ENCODE measurements at regions not wholly inside any gene's neighbourhood (a gene's known extent, or its start where the extent isn't known, plus 50 kb on each side); places are given as distances from the start of the nearest gene placed in this dataset.

DNA sequence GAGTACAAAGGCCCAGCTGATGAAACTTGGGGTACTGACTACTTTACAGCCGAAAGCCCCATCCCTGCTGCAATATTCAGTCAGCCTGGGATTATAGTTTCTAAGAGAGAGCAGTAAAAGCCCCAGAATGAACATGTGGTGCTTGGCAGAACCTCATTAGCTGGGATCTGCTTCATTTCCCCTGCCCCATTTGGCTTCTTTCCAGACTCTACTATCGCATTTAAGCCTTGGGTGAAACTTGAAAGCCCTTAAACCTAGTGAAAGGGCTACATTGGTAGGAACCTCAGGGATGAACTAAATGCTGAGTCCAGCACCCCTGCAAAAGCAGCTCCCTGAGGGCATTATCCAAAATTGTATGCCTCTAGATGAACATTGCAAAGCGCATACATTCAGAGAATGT, 631.1 kb downstream of the ACTL7B start:
- H3K4me1 ChIP-seq = no peaks in the 10 kb centered on the region
- no peaks in the 10 kb centered on the region for H3K27me3 ChIP-seq
- peaks cover 0 to 13% (median 0%) of the 10 kb centered on the region in 4 donors for H3K9me3 ChIP-seq
- no peaks in the 10 kb centered on the region for H3K36me3 ChIP-seq
- no peak overlapping the region for H3K4me3 ChIP-seq
- WGBS = 71% methylated on average over 3 of the region's 3 CpGs
- no peak overlapping the region for H3K27ac ChIP-seq (replicated peaks in 1 of 4)
- peak; percentile 50 for DNase-seq (ENCODE audit: extremely low spot score)
- TF ChIP-seq EP300 (IDR thresholded peaks at IDR 0.05) = no peak
- intact Hi-C loops (cut with DNase I) = no loop called here

DNA sequence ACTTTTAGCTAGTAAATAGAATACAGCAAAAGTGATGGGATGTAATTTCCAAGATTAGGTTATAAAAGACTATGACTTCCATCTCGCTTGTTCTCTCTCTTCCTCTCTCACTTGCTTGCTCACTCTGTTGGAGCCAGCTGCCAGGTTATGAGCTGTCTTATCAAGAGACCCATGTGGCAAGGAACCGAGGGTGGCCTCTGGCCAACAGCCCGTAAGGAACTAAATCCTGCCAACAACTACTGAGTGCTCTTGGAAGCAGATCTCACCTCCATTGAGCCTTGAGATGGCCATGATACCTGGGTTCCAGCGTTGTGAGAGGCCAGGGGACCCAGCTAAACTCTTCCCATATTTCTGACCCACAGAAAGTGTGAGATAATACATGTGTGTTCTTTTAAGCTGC, 636.1 kb downstream of the ACTL7B start:
- no peaks in the 10 kb centered on the region for H3K9me3 ChIP-seq
- H3K27me3 ChIP-seq = no peaks in the 10 kb centered on the region
- no peak overlapping the region for H3K27ac ChIP-seq (replicated peaks in 1 of 4)
- WGBS = 84% methylated on average over 4 of the region's 4 CpGs
- H3K36me3 ChIP-seq = no peaks in the 10 kb centered on the region
- DNase-seq (ENCODE audit: extremely low spot score) = peak; percentile 77
- H3K4me3 ChIP-seq = no peak overlapping the region
- no peaks in the 10 kb centered on the region for H3K4me1 ChIP-seq
- TF ChIP-seq POLR2A (IDR thresholded peaks at IDR 0.05; ENCODE audit: low read depth) = no peak
- TF ChIP-seq POLR2AphosphoS5 (IDR thresholded peaks at IDR 0.05) = no peak
- TF ChIP-seq EP300 (IDR thresholded peaks at IDR 0.05) = no peak
- TF ChIP-seq, protein P1, sequence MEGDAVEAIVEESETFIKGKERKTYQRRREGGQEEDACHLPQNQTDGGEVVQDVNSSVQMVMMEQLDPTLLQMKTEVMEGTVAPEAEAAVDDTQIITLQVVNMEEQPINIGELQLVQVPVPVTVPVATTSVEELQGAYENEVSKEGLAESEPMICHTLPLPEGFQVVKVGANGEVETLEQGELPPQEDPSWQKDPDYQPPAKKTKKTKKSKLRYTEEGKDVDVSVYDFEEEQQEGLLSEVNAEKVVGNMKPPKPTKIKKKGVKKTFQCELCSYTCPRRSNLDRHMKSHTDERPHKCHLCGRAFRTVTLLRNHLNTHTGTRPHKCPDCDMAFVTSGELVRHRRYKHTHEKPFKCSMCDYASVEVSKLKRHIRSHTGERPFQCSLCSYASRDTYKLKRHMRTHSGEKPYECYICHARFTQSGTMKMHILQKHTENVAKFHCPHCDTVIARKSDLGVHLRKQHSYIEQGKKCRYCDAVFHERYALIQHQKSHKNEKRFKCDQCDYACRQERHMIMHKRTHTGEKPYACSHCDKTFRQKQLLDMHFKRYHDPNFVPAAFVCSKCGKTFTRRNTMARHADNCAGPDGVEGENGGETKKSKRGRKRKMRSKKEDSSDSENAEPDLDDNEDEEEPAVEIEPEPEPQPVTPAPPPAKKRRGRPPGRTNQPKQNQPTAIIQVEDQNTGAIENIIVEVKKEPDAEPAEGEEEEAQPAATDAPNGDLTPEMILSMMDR (IDR thresholded peaks at IDR 0.05) = no peak
- intact Hi-C loops (cut with DNase I) = no loop called here

DNA sequence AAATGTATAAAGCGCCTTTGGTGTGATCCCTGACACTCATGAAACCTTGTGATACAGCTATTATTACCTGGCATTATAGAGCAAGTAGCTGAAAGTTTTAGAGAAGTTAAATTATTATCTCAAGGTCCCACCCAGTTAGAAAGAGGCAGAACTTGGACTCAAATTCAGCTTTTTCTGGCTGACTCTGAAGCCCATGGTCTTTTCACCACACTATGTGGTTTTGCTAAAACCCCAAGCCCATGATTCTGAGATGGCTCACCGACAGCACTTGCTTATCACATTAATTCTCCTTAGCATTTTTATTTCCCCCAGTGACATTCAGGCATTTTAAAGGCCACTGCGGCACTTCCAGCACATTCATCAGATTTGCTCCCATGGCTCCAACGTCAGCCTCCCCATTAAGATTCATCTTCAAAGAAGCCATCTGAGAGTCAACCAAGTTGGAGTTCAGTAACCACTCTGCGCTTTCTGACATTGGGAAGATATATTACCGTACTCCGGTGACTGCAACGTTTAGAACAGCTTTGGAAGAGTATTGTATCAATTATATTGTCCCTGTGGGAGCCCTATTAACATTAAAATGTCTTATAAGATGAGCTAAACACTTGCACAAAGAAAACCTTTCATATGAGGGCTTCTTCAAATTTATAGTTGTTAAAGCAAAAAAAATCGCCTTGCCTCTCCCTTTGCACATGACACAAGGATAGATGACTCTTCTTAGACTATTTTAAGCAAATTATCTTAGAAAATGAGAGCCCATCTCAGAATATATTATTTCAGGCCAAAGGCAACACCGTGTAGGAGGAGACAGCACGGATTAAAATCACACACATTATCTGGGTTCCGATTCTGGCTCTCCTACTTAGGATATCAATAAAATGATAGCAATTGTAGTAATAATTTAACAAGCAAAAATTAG, 638.1 kb downstream of the ACTL7B start:
- H3K36me3 ChIP-seq = no peaks in the 10 kb centered on the region
- no peaks in the 10 kb centered on the region for H3K9me3 ChIP-seq
- H3K4me3 ChIP-seq = no peak overlapping the region
- H3K4me1 ChIP-seq = no peaks in the 10 kb centered on the region
- intact Hi-C loops (cut with DNase I) = no loop called here
- TF ChIP-seq POLR2A (IDR thresholded peaks at IDR 0.05; ENCODE audit: low read depth) (no peak), POLR2AphosphoS5 (IDR thresholded peaks at IDR 0.05) (no peak), EP300 (IDR thresholded peaks at IDR 0.05) (no peak)
- TF ChIP-seq, protein P1 (IDR thresholded peaks at IDR 0.05) = no peak
- WGBS = 77% methylated on average over 12 of the region's 12 CpGs
- H3K27ac ChIP-seq (replicated peaks in 1 of 4) = no peak overlapping the region
- H3K27me3 ChIP-seq = no peaks in the 10 kb centered on the region
- DNase-seq (ENCODE audit: extremely low spot score) = peak; percentile 64

DNA sequence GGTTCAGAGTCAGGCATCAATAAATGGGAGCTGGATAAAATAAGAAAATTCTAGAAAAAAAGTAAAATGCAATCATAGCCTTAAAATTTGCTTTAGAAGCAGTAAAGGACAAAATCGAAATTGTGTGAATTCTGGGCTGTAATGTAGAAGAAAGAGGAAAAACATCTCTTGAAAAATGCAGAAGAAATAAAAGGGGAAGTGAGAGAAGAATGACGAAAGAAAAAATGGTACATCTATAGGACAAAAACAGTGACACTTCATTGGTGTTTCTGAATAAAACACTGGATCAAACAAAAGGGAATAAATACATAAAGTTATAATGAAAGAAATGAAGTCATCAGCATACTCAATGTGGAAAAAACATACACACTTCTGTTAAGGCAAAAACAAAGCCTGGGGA, 642.3 kb downstream of the ACTL7B start:
- H3K27me3 ChIP-seq = no peaks in the 10 kb centered on the region
- H3K36me3 ChIP-seq = no peaks in the 10 kb centered on the region
- H3K27ac ChIP-seq (replicated peaks in 1 of 4) = no peak overlapping the region
- no peaks in the 10 kb centered on the region for H3K9me3 ChIP-seq
- WGBS = 67% methylated on average over 2 of the region's 2 CpGs
- H3K4me1 ChIP-seq = no peaks in the 10 kb centered on the region
- intact Hi-C loops (cut with DNase I) = no loop called here
- TF ChIP-seq POLR2AphosphoS5 (IDR thresholded peaks at IDR 0.05) = no peak
- no peak for TF ChIP-seq POLR2A (IDR thresholded peaks at IDR 0.05; ENCODE audit: low read depth)
- TF ChIP-seq, protein P1 (IDR thresholded peaks at IDR 0.05) = no peak
- no peak for TF ChIP-seq EP300 (IDR thresholded peaks at IDR 0.05)
- no peak overlapping the region for H3K4me3 ChIP-seq
- no peak for DNase-seq (ENCODE audit: extremely low spot score)

DNA sequence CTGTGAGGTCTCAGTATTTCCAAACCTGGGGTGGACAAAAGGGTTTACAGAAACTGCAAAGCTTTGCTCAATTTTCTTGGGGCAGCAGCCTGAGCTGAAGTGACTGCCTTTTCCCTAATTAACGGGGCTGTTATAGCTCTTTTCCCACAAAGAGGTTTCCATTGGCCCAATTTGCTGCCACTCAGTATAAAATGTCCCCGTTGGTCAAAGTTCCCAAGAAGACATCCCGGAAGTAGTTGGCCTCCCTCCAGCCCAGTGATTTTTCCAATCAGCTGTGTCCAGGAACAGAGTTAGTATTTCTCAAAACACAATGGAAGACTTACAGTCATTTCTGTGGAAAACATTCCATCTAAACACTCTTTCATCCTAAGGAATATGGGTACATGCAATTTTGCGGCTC, 643.6 kb downstream of the ACTL7B start:
- no peak for TF ChIP-seq POLR2AphosphoS5 (IDR thresholded peaks at IDR 0.05)
- TF ChIP-seq, protein P1 (IDR thresholded peaks at IDR 0.05) = no peak
- H3K4me3 ChIP-seq = no peak overlapping the region
- no peaks in the 10 kb centered on the region for H3K4me1 ChIP-seq
- H3K9me3 ChIP-seq = no peaks in the 10 kb centered on the region
- DNase-seq (ENCODE audit: extremely low spot score) = peak; percentile 39
- intact Hi-C loops (cut with DNase I) = no loop called here
- H3K27me3 ChIP-seq = no peaks in the 10 kb centered on the region
- no peaks in the 10 kb centered on the region for H3K36me3 ChIP-seq
- H3K27ac ChIP-seq (replicated peaks in 1 of 4) = no peak overlapping the region
- WGBS = 77% methylated on average over 4 of the region's 4 CpGs
